KMS-11 (cell line): ENCODE measurements at regions not wholly inside any gene's neighbourhood (a gene's known extent, or its start where the extent isn't known, plus 50 kb on each side); places are given as distances from the start of the nearest gene placed in this dataset.

Experiments
- H2AFZ ChIP-seq: fragments of 200-600 bp; sonication (generic); 2 replicates; pipeline ENCODE4 v1.6.1; 2016; ENCODE audit warnings: antibody characterized with exemption, mixed run types, low read depth
- H3K27ac ChIP-seq: fragments of 200-600 bp; sonication (generic); 2 replicates; pipeline ENCODE4 v1.6.1; 2016; ENCODE audit warnings: mild to moderate bottlenecking, mixed run types
- H3K27me3 ChIP-seq: fragments of 200-600 bp; sonication (generic); 2 replicates; pipeline ENCODE4 v1.6.1; 2017; ENCODE audit warnings: mild to moderate bottlenecking, low read depth, mixed run types, moderate library complexity; ENCODE audit not compliant: insufficient read depth
- H3K36me3 ChIP-seq: fragments of 200-600 bp; sonication (generic); 2 replicates; pipeline ENCODE4 v1.6.1; 2017; ENCODE audit warnings: mild to moderate bottlenecking, mixed run types; ENCODE audit not compliant: insufficient read depth
- H3K4me1 ChIP-seq: fragments of 200-600 bp; sonication (generic); 2 replicates; pipeline ENCODE4 v1.6.1; 2016; ENCODE audit warnings: mild to moderate bottlenecking, low read depth, mixed run types; ENCODE audit not compliant: poor library complexity, severe bottlenecking
- H3K4me2 ChIP-seq: fragments of 200-600 bp; sonication (generic); 2 replicates; pipeline ENCODE4 v1.7.0; 2016; ENCODE audit warnings: mild to moderate bottlenecking, mixed run types
- H3K4me3 ChIP-seq: fragments of 200-600 bp; sonication (generic); IDR thresholded peaks from 2 replicates; pipeline ENCODE4 v1.6.1; 2017; ENCODE audit warnings: low read depth, low read length, mixed read lengths; ENCODE audit not compliant: insufficient read depth
- H3K79me2 ChIP-seq: fragments of 200-600 bp; sonication (generic); 2 replicates; pipeline ENCODE4 v1.6.1; 2016; ENCODE audit warnings: low read depth, mixed run types; ENCODE audit not compliant: insufficient read depth
- H3K9ac ChIP-seq: fragments of 200-600 bp; sonication (generic); 2 replicates; pipeline ENCODE4 v1.6.1; 2016; ENCODE audit warnings: mild to moderate bottlenecking, mixed run types
- H4K20me1 ChIP-seq: fragments of 200-600 bp; sonication (generic); 2 replicates; pipeline ENCODE4 v1.6.1; 2016; ENCODE audit warnings: mild to moderate bottlenecking, mixed run types; ENCODE audit not compliant: insufficient read depth
- TF ChIP-seq, protein P1 (sequence below): fragments of 200-600 bp; sonication (generic); conservative IDR thresholded peaks from 2 replicates; pipeline ENCODE4 v1.6.1; 2017; ENCODE audit warnings: low read depth, mild to moderate bottlenecking, antibody characterized with exemption, low read length, moderate library complexity, mixed read lengths

GRCh38 chr1:82264802-82265201, 464.1 kb downstream of the ADGRL2 start:
- H3K4me2 ChIP-seq = no peak overlapping the region
- H3K4me3 ChIP-seq = no peak overlapping the region
- H3K27ac ChIP-seq = no peak overlapping the region
- H3K9ac ChIP-seq = no peak overlapping the region
- no peak overlapping the region for H2AFZ ChIP-seq
- no peaks in the 10 kb centered on the region for H3K27me3 ChIP-seq
- H3K79me2 ChIP-seq = no peaks in the 10 kb centered on the region
- no peaks in the 10 kb centered on the region for H3K4me1 ChIP-seq
- H4K20me1 ChIP-seq = no peaks in the 10 kb centered on the region
- no peaks in the 10 kb centered on the region for H3K36me3 ChIP-seq
- TF ChIP-seq, protein P1, sequence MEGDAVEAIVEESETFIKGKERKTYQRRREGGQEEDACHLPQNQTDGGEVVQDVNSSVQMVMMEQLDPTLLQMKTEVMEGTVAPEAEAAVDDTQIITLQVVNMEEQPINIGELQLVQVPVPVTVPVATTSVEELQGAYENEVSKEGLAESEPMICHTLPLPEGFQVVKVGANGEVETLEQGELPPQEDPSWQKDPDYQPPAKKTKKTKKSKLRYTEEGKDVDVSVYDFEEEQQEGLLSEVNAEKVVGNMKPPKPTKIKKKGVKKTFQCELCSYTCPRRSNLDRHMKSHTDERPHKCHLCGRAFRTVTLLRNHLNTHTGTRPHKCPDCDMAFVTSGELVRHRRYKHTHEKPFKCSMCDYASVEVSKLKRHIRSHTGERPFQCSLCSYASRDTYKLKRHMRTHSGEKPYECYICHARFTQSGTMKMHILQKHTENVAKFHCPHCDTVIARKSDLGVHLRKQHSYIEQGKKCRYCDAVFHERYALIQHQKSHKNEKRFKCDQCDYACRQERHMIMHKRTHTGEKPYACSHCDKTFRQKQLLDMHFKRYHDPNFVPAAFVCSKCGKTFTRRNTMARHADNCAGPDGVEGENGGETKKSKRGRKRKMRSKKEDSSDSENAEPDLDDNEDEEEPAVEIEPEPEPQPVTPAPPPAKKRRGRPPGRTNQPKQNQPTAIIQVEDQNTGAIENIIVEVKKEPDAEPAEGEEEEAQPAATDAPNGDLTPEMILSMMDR = no peak

- H3K27ac ChIP-seq = no peak overlapping the region
- H3K4me1 ChIP-seq = no peaks in the 10 kb centered on the region
- TF ChIP-seq, protein P1 = no peak
- no peak overlapping the region for H3K4me2 ChIP-seq
- no peaks in the 10 kb centered on the region for H3K79me2 ChIP-seq
- no peak overlapping the region for H3K4me3 ChIP-seq
- H4K20me1 ChIP-seq = no peaks in the 10 kb centered on the region
- no peaks in the 10 kb centered on the region for H3K36me3 ChIP-seq
- no peak overlapping the region for H3K9ac ChIP-seq
- H2AFZ ChIP-seq = no peak overlapping the region
- H3K27me3 ChIP-seq = no peaks in the 10 kb centered on the region
These were observed 462.7 kb downstream of the ADGRL2 start for GRCh38 chr1:82263396-82263795.

DNA sequence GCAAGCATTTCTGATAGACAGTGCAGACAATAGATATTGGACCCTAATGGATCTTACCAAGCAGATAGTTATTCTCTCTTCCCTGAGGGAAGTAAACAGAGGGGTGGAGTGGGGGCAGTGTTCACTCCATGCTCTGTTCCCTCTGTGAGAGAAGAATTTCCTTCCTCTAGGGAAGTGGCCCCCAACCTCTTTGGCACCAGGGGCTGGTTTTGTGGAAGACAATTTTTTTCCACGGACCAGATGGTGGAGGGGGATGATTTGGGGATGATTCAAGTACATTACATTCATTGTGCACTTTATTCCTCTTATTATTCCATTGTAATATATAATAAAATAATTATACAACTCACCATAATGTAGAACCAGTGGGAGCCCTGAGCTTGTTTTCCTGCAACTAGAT, 459.9 kb downstream of the ADGRL2 start:
- H4K20me1 ChIP-seq = no peaks in the 10 kb centered on the region
- H3K27ac ChIP-seq = no peak overlapping the region
- no peak overlapping the region for H2AFZ ChIP-seq
- H3K4me3 ChIP-seq = no peak overlapping the region
- H3K4me2 ChIP-seq = no peak overlapping the region
- no peaks in the 10 kb centered on the region for H3K79me2 ChIP-seq
- H3K27me3 ChIP-seq = no peaks in the 10 kb centered on the region
- no peak overlapping the region for H3K9ac ChIP-seq
- no peaks in the 10 kb centered on the region for H3K36me3 ChIP-seq
- H3K4me1 ChIP-seq = no peaks in the 10 kb centered on the region
- TF ChIP-seq, protein P1 = no peak

DNA sequence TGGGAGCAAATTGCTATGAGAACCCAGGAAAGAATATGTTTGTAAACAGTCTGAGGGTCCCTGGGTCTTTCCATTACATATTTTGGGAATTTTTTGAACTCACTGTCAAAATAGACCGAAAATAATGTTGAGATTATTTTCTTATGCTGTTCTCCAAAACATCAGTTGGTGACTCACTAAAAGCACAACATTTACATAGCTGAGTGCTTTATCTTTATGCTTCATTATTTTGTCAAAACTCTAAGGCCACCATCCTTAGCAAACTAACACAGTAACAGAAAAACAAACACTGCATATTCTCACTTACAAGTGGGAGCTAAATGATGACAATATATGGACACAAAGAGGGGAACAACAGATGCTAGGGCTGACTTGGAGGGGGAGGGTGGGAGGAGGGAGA, 459.3 kb downstream of the ADGRL2 start:
- no peaks in the 10 kb centered on the region for H4K20me1 ChIP-seq
- no peaks in the 10 kb centered on the region for H3K4me1 ChIP-seq
- no peak overlapping the region for H3K9ac ChIP-seq
- no peaks in the 10 kb centered on the region for H3K27me3 ChIP-seq
- H3K36me3 ChIP-seq = no peaks in the 10 kb centered on the region
- no peaks in the 10 kb centered on the region for H3K79me2 ChIP-seq
- no peak overlapping the region for H3K27ac ChIP-seq
- no peak overlapping the region for H3K4me3 ChIP-seq
- H3K4me2 ChIP-seq = no peak overlapping the region
- TF ChIP-seq, protein P1 = no peak
- H2AFZ ChIP-seq = no peak overlapping the region
